Kidney (tissue), 13 donors: ENCODE measurements at regions not wholly inside any gene's neighbourhood (a gene's known extent, or its start where the extent isn't known, plus 50 kb on each side); places are given as distances from the start of the nearest gene placed in this dataset.

ENCODE experiments used
- DNase-seq, 5 donors: peaks; one replicate each; pipeline ENCODE4 v3.0.0-alpha.2; 2013 to 2020
- FAIRE-seq: peaks from 2 replicates; lab custom pipeline; 2012; peaks lifted over from hg19 to GRCh38; lab: Jason Lieb, UNC
- H3K27ac ChIP-seq, 2 donors: one replicate each; pipeline ENCODE4 v1.7.0; 2013; ENCODE audit warnings: low read depth in 2 of 2, low read length in 2 of 2, inconsistent platforms in 1 of 2
- H3K27me3 ChIP-seq: one replicate; pipeline ENCODE4 v1.7.1; 2013; ENCODE audit warnings: low read length, inconsistent platforms; ENCODE audit not compliant: control insufficient read depth, insufficient read depth
- H3K36me3 ChIP-seq, 3 donors: one replicate each; pipeline versions ENCODE4 v1.7.0 to v1.7.1; 2013; ENCODE audit warnings: low read length in 3 of 3, control low read depth in 1 of 3, inconsistent platforms in 1 of 3; ENCODE audit not compliant: insufficient read depth in 3 of 3, control insufficient read depth in 2 of 3
- H3K4me1 ChIP-seq, 3 donors: one replicate each; pipeline versions ENCODE4 v1.7.0 to v1.7.1; 2013; ENCODE audit warnings: low read length in 3 of 3, inconsistent platforms in 1 of 3, low read depth in 1 of 3; ENCODE audit not compliant: control insufficient read depth in 2 of 3, insufficient read depth in 2 of 3
- H3K4me3 ChIP-seq, 3 donors: one replicate each; pipeline versions ENCODE4 v1.7.0 to v1.8.1; 2013; ENCODE audit warnings: low read length in 3 of 3, control low read depth in 1 of 3, inconsistent platforms in 1 of 3
- H3K9ac ChIP-seq, 3 donors: one replicate each; pipeline versions ENCODE4 v1.7.0 to v1.7.1; 2013; ENCODE audit warnings: low read length in 3 of 3, control low read depth in 1 of 3, inconsistent platforms in 1 of 3
- H3K9me3 ChIP-seq, 3 donors: one replicate each; pipeline versions ENCODE4 v1.7.0 to v1.7.1; 2013; ENCODE audit warnings: low read length in 3 of 3, control low read depth in 1 of 3, inconsistent platforms in 1 of 3; ENCODE audit not compliant: control insufficient read depth in 2 of 3, insufficient read depth in 1 of 3
- CTCF ChIP-seq: IDR thresholded peaks from 3 replicates; pipeline ENCODE4 v1.5.1; 2012; ENCODE audit warnings: mild to moderate bottlenecking, moderate library complexity, borderline replicate concordance; ENCODE audit not compliant: insufficient read depth; ENCODE audit errors: extremely low read depth
- intact Hi-C: fragments of 100-400 bp; cut with DNase I; formaldehyde crosslinking; loops from one replicate; pipeline ENCODE4 v1.11.1; 2022
- donor health status: control.
- donor health status: control.
- donor health status: control.
- donor health status: control.
- donor health status: control.
- donor health status: DM: yes; HTN: yes; CAD: no.
- donor health status: Normal renal cell carcinoma (clear cell type).

DNA sequence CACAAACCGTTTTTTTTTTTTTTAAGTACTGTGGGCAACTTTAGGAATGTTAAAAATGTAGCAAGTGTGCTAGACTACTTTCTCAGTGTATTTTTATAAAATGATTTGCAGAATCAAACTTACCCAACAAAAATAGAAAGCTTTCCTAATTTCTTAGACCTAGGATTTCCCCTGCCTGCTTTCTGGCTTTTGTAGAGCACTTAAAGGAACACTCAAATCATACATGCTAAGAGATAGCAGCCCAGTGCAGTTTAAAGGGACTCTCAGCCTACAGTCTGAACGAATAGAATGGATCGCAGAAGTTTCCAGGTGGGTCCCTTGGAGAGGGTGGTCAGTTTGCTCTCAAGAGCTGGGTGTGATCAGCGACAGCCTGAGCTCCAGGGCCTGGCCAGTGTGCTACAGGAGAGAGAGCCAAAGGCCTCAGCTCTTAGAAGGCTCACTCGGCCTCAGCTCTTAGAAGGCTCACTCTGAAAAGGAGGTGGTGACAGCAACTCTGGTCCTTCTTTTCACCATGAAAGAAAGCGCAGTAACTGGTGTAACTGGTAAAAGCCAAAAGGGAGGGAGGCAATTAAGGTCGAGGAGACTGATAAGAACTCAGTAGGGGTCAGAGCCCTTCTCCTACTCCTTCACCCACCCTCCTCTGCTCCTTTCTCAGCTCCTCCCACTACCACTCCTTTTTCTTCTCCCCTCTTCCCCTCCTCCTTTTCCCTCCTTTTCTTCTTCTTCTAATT, 142.4 kb downstream of the ZFP64 start:
- FAIRE-seq (no peak), DNase-seq (no peak)
- intact Hi-C loops = no loop called here
- H3K4me1 ChIP-seq = no peaks in the 10 kb centered on the region
- H3K27ac ChIP-seq = no peak overlapping the region
- no peak overlapping the region for H3K4me3 ChIP-seq
- H3K9me3 ChIP-seq = no peaks in the 10 kb centered on the region
- H3K9ac ChIP-seq = no peak overlapping the region
- TF ChIP-seq CTCF = no peak
- no peaks in the 10 kb centered on the region for H3K27me3 ChIP-seq
- H3K36me3 ChIP-seq = no peaks in the 10 kb centered on the region

DNA sequence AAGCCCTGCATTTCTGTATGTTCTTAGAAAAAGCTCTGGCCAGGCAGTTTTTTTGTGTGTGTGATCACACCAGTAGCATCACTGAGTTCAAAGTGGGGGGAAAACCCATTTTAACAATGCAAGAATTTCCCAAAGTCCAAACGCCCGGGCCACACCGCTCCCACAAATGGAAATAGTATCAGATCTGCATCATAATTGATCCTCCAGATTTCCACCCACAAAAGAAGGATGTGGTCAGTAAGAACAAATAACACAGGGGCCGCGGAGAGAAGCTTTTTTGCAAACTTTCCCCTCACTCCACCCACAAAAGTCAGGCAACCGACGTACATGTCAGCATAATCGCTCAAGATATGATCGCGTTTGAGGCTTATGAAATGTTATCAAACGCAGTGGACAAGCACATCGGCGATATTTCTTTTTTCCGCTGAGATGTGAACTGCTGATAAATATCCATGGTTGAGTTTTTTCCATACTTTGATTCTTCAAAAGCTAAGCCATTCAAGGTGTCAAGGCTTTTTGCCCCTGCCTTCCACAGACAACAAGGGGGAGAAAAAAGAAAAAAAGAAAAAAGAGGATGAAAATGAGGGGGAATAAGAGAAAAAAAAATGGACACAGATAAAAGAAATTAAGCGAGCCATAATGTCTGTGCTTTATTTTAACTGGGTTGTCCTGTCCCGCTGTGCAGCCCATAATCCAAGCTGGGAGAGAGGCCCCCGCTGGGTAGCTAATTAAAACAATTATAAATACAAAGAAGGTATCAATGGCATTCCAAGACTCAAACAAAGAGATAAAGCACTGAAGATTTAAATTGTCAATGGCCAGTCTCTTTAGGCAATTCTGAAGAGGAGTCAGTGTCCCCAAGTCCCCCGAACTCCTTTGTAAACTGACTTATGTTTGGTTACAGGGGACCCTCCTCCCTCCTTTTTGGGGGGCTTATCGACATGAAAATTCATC, 143.5 kb downstream of the ZFP64 start:
- no peaks in the 10 kb centered on the region for H3K36me3 ChIP-seq
- no peaks in the 10 kb centered on the region for H3K4me1 ChIP-seq
- no peak overlapping the region for H3K27ac ChIP-seq
- intact Hi-C loops = no loop called here
- no peaks in the 10 kb centered on the region for H3K27me3 ChIP-seq
- no peak for FAIRE-seq
- no peak for DNase-seq
- no peak for TF ChIP-seq CTCF
- no peak overlapping the region for H3K4me3 ChIP-seq
- H3K9me3 ChIP-seq = no peaks in the 10 kb centered on the region
- H3K9ac ChIP-seq = no peak overlapping the region

- no peaks in the 10 kb centered on the region for H3K4me1 ChIP-seq
- H3K4me3 ChIP-seq = no peak overlapping the region
- DNase-seq (no peak), FAIRE-seq (no peak)
- intact Hi-C loops = no loop called here
- no peak for TF ChIP-seq CTCF
- no peak overlapping the region for H3K27ac ChIP-seq
- no peak overlapping the region for H3K9ac ChIP-seq
- no peaks in the 10 kb centered on the region for H3K27me3 ChIP-seq
- H3K9me3 ChIP-seq = no peaks in the 10 kb centered on the region
- no peaks in the 10 kb centered on the region for H3K36me3 ChIP-seq
Observed at GRCh38 chr20:52041966-52042365, 149.6 kb downstream of the ZFP64 start.
